DOHH2 (cell line): ENCODE measurements at regions not wholly inside any gene's neighbourhood (a gene's known extent, or its start where the extent isn't known, plus 50 kb on each side); places are given as distances from the start of the nearest gene placed in this dataset.

Source experiments
- H3F3A ChIP-seq: fragments of 200-600 bp; sonication (generic), shearing (Covaris generic); 2 replicates; pipeline ENCODE4 v1.6.0; 2016; ENCODE audit warnings: antibody characterized with exemption, mild to moderate bottlenecking; ENCODE audit not compliant: control insufficient read depth, insufficient read depth
- H3K27ac ChIP-seq: fragments of 200-600 bp; sonication (generic); 2 replicates; pipeline ENCODE4 v1.5.1; 2014; ENCODE audit warnings: low read depth, mild to moderate bottlenecking, low read length, moderate library complexity
- H3K27me3 ChIP-seq: fragments of 200-600 bp; sonication (generic); 2 replicates; pipeline ENCODE4 v1.6.1; 2014; ENCODE audit warnings: mild to moderate bottlenecking, low read length, mixed read lengths; ENCODE audit not compliant: control insufficient read depth
- H3K36me3 ChIP-seq: fragments of 200-600 bp; sonication (generic); 2 replicates; pipeline ENCODE4 v1.6.1; 2014; ENCODE audit warnings: mild to moderate bottlenecking, low read length, moderate library complexity, mixed read lengths; ENCODE audit not compliant: control insufficient read depth
- H3K4me1 ChIP-seq: fragments of 200-600 bp; sonication (generic); 2 replicates; pipeline ENCODE4 v1.6.1; 2014; ENCODE audit warnings: mild to moderate bottlenecking, low read length, mixed read lengths; ENCODE audit not compliant: control insufficient read depth
- H3K4me2 ChIP-seq: fragments of 200-600 bp; sonication (generic); 2 replicates; pipeline ENCODE4 v1.6.0; 2014; ENCODE audit warnings: mild to moderate bottlenecking, low read length, moderate library complexity
- H3K4me3 ChIP-seq: fragments of 200-600 bp; sonication (generic); 2 replicates; pipeline ENCODE4 v1.5.1; 2014; ENCODE audit warnings: mild to moderate bottlenecking, low read length, mixed read lengths
- H3K79me2 ChIP-seq: fragments of 200-600 bp; sonication (generic); 2 replicates; pipeline ENCODE4 v1.6.1; 2014; ENCODE audit warnings: mild to moderate bottlenecking, low read length, mixed read lengths; ENCODE audit not compliant: control insufficient read depth
- H3K9me2 ChIP-seq: fragments of 200-600 bp; sonication (generic); replicated peaks from 2 replicates; pipeline ENCODE4 v1.6.1; 2014; ENCODE audit warnings: mild to moderate bottlenecking, low read length, mixed read lengths; ENCODE audit not compliant: control insufficient read depth
- H3K9me3 ChIP-seq: fragments of 200-600 bp; sonication (generic); 2 replicates; pipeline ENCODE4 v1.6.1; 2014; ENCODE audit warnings: antibody characterized with exemption, low read length, mixed read lengths; ENCODE audit not compliant: control insufficient read depth, insufficient read depth
- H4K20me1 ChIP-seq: fragments of 200-600 bp; sonication (generic); 2 replicates; pipeline ENCODE4 v1.6.0; 2014; ENCODE audit warnings: low read depth, mild to moderate bottlenecking, antibody characterized with exemption, low read length, moderate library complexity; ENCODE audit not compliant: control insufficient read depth, insufficient read depth
- CTCF ChIP-seq: fragments of 200-600 bp; sonication (generic); IDR thresholded peaks from one replicate; pipeline ENCODE4 v1.5.1; 2014; ENCODE audit warnings: antibody characterized with exemption, mild to moderate bottlenecking, low read depth, low read length; ENCODE audit not compliant: poor library complexity, severe bottlenecking
- EZH2phosphoT487 ChIP-seq: fragments of 200-600 bp; sonication (generic); IDR thresholded peaks from 2 replicates; pipeline ENCODE4 v1.6.1; 2017; ENCODE audit warnings: borderline replicate concordance, mild to moderate bottlenecking, antibody characterized with exemption, low read length, moderate library complexity, mixed read lengths

- Histone ChIP-seq H3K4me3 (no peak overlapping the region), H3K27ac (no peak overlapping the region), H3K79me2 (no peaks in the 10 kb centered on the region), H3F3A (no peaks in the 10 kb centered on the region), H3K36me3 (no peaks in the 10 kb centered on the region), H3K4me2 (no peak overlapping the region), H4K20me1 (no peaks in the 10 kb centered on the region), H3K4me1 (no peaks in the 10 kb centered on the region), H3K9me3 (no peaks in the 10 kb centered on the region), H3K27me3 (no peaks in the 10 kb centered on the region), H3K9me2 (no peaks in the 10 kb centered on the region)
- no peak for TF ChIP-seq EZH2phosphoT487
- no peak for TF ChIP-seq CTCF
Measured at GRCh38 chr6:76481101-76481500, 408.6 kb upstream of the IMPG1 start.

- H4K20me1 ChIP-seq: no peaks in the 10 kb centered on the region
- H3K27me3 ChIP-seq: no peaks in the 10 kb centered on the region
Measured at GRCh38 chr6:76472858-76473257, 400.4 kb upstream of the IMPG1 start.

GRCh38 chr6:76466286-76466685 is 393.8 kb upstream of the IMPG1 start:
- no peak overlapping the region for H3K4me2 ChIP-seq
- no peaks in the 10 kb centered on the region for H3K79me2 ChIP-seq
- H3K36me3 ChIP-seq: no peaks in the 10 kb centered on the region
- H3K9me3 ChIP-seq: no peaks in the 10 kb centered on the region
- no peak overlapping the region for H3K27ac ChIP-seq
- H3K4me3 ChIP-seq: no peak overlapping the region
- no peak for TF ChIP-seq CTCF
- TF ChIP-seq EZH2phosphoT487: no peak
- H3F3A ChIP-seq: no peaks in the 10 kb centered on the region
- no peaks in the 10 kb centered on the region for H4K20me1 ChIP-seq
- H3K9me2 ChIP-seq: no peaks in the 10 kb centered on the region
- H3K4me1 ChIP-seq: no peaks in the 10 kb centered on the region
- H3K27me3 ChIP-seq: no peaks in the 10 kb centered on the region

More at GRCh38 chr6:76472858-76473257, 400.4 kb upstream of the IMPG1 start:
- no peak overlapping the region for H3K4me3 ChIP-seq
- no peaks in the 10 kb centered on the region for H3F3A ChIP-seq
- H3K4me1 ChIP-seq: no peaks in the 10 kb centered on the region
- no peak overlapping the region for H3K27ac ChIP-seq
- no peak overlapping the region for H3K4me2 ChIP-seq
- H3K79me2 ChIP-seq: no peaks in the 10 kb centered on the region
- TF ChIP-seq CTCF: no peak
- no peak for TF ChIP-seq EZH2phosphoT487
- no peaks in the 10 kb centered on the region for H3K9me2 ChIP-seq
- no peaks in the 10 kb centered on the region for H3K36me3 ChIP-seq
- no peaks in the 10 kb centered on the region for H3K9me3 ChIP-seq

GRCh38 chr6:76465410-76465809 is 392.9 kb upstream of the IMPG1 start:
- Histone ChIP-seq H3K9me3 (no peaks in the 10 kb centered on the region), H3K4me3 (no peak overlapping the region), H3K79me2 (no peaks in the 10 kb centered on the region), H3K9me2 (no peaks in the 10 kb centered on the region), H3F3A (no peaks in the 10 kb centered on the region), H4K20me1 (no peaks in the 10 kb centered on the region), H3K4me1 (no peaks in the 10 kb centered on the region), H3K36me3 (no peaks in the 10 kb centered on the region), H3K27ac (no peak overlapping the region), H3K27me3 (no peaks in the 10 kb centered on the region), H3K4me2 (no peak overlapping the region)
- TF ChIP-seq EZH2phosphoT487: no peak
- no peak for TF ChIP-seq CTCF
